ENCODE measurements at regions not wholly inside any gene's neighbourhood (a gene's known extent, or its start where the extent isn't known, plus 50 kb on each side); places are given as distances from the start of the nearest gene placed in this dataset.
A peak's percentile ranks its signal among the peaks of the same experiment; 100 is the strongest.
"Not testable (repeated sequence)": the region's sequence is repeated elsewhere in the genome, so short reads cannot be mapped to it uniquely, and the experiment has no call there.

- DNase-seq (ENCODE audit: low spot score), result no peak
These were observed 1364.4 kb upstream of the CDH9 start for GRCh38 chr5:28402590-28403301.

- DNase-seq (ENCODE audit: low spot score), result no peak
These were observed 1361.7 kb upstream of the CDH9 start for GRCh38 chr5:28400076-28400475.

GRCh38 chr5:28399211-28399610 lies 1360.8 kb upstream of the CDH9 start:
- no peak for DNase-seq (ENCODE audit: low spot score)

DNA sequence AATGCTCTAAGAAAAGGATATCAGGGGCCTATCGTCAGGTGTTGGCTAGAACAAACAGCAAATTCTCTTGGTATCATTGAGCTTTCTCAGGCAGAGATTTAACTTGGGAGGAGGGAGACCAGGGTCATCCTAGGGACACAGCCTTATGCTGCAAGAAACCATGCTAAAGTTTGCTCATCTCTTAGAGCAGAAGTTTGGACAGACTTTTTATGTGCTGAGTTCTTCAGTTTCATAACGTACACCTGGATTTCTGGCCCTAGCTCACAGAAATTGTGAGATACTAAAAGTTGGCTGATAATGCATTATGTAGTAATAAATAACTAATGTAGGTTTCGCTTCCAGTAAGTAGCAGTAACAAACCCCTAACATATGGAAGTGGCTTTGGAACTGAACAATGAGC lies 1359.8 kb upstream of the CDH9 start:
- no peak for DNase-seq (ENCODE audit: low spot score)

GRCh38 chr5:28397502-28397941 lies 1359.1 kb upstream of the CDH9 start:
- no peak for DNase-seq (ENCODE audit: low spot score)

- no peak for DNase-seq (ENCODE audit: low spot score)
These were observed 1352.9 kb upstream of the CDH9 start for GRCh38 chr5:28391277-28391676.

DNA sequence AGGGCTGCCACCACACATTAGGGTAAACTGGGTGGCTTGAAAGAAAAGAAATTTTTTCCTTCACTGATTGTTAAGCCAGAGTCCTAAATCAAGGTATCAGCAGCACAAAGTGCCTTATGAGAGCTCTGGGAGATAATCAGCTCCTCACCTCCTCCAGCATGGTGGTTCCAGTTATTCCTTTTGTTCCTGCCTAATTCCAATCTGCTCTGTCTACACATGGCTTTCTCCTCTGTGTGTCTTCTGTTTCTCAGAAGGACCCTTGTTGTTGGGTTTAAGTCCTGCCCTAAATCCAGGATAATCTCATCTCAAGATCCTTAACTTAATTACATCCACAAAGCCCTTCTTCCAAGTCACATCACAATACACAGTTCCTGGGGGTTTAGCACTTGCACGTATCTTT lies 1352.0 kb upstream of the CDH9 start:
- DNase-seq (ENCODE audit: low spot score), result no peak

GRCh38 chr5:28389727-28390126 lies 1351.3 kb upstream of the CDH9 start:
- DNase-seq (ENCODE audit: low spot score), result not testable (repeated sequence)

DNA sequence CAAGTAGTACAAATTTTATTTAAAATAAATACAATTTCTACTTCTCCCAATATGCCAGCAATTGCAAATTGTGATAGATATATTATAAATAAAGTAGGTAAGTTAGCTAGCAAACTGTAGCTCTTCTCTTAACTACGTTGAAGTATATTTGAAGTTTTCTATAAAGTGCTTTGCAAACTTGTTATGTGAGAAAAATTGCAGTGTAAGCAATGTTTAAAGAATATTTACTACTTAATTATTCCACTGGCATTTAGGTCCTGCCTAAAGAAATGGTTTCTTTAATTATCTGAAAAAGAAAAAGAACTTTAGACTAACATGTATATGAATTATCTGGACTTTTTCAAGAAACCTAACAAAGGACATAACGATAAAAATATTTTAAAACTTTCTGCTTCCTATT lies 1350.0 kb upstream of the CDH9 start:
- DNase-seq (ENCODE audit: low spot score), result no peak

GRCh38 chr5:28386712-28387111 lies 1348.3 kb upstream of the CDH9 start:
- DNase-seq (ENCODE audit: low spot score), result no peak

DNA sequence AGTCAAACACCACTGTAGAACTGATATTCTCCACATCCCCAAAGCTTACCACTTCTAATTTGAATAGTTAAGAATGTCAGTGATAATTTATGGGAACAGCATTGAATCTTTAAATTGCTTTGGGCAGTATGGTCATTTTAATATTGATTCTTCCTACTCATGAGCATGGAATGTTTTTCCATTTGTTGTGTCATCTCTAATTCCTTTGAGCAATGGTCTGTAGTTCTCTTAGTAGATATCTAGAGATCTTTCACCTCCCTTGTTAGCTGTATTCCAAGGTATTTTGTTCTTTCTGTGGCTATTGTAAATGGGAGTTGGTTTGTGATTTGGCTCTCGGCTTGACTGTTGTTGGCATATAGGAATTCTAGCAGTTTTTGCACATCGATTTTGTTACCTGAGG lies 1341.8 kb upstream of the CDH9 start:
- no peak for DNase-seq (ENCODE audit: low spot score)

DNA sequence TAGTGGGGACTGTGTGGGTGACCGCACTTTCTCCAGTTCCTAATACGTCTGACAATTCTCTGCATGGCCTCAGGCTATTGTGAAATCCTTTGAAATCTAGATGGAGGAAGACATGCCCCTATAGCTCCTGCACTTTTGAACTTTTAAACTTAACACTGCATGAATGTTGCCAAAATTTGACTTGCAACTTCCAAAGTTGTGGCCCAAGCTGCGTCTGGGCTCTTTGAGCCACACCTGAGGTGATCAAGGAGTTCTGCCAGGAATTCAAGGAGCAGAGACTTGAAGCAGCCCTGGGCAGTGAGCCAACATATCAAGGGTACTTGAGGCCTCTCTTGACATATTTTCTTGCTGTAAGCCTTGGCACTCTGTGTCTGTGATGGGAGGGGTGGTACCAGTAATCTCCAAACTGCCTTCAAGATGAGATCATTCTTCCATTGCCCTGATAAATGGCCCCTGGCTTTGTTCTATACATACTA lies 1336.1 kb upstream of the CDH9 start:
- peak; percentile 39 for DNase-seq (ENCODE audit: low spot score)

GRCh38 chr5:28370896-28371295 lies 1332.5 kb upstream of the CDH9 start:
- no peak for DNase-seq (ENCODE audit: low spot score)

GRCh38 chr5:28369418-28369817 lies 1331.0 kb upstream of the CDH9 start:
- no peak for DNase-seq (ENCODE audit: low spot score)

GRCh38 chr5:28355831-28356230 lies 1317.4 kb upstream of the CDH9 start:
- no peak for DNase-seq (ENCODE audit: low spot score)

DNA sequence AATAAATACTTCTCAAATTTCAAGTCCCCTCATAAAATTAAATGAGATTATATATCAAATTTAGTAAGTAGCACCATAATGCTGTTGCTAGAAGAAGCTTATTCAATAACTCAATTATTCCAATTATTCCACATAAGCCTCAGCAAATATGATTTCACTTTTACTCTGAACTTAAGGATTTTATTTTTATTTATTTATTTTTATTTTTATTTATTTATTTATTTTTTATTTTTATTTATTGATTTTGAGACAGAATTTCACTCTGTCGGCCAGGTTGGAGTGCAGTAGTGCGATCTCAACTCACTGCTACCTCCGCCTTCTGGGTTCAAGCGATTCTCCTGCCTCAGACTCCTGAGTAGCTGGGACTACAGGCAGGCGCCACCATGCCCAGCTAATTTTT lies 1308.3 kb upstream of the CDH9 start:
- DNase-seq (ENCODE audit: low spot score), result no peak

DNA sequence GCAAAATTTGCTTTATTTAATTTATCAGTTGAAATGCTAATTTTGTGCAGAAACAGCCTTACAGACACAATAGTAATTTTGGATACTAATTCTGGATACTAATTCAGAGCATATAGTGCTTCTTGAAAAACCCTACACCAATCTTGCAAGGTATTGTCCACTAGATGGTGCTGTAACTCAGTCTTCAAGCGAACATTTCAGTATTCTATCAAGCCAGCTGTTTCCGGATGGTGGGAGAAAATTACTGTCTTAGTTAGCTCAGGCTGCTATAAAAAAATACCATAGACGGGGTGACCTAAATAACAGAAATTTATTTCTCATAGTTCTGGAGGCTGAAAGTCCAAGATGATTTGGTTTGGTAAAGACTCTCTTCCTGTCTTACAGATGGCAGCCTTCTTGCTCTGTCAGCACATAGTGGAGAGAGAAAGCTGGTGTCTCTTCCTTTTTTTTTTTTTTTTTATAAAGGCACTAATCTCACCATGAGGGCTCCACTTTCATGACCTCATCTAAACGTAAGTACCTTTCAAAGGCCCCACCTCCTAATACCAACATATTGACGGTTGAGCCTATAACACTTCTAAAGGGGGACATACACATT lies 1306.5 kb upstream of the CDH9 start:
- DNase-seq (ENCODE audit: low spot score), result peak; percentile 67

GRCh38 chr5:28329176-28329575 lies 1290.8 kb upstream of the CDH9 start:
- DNase-seq (ENCODE audit: low spot score), result no peak

- DNase-seq (ENCODE audit: low spot score), result no peak
These were observed 1290.3 kb upstream of the CDH9 start for GRCh38 chr5:28328681-28329080.

DNA sequence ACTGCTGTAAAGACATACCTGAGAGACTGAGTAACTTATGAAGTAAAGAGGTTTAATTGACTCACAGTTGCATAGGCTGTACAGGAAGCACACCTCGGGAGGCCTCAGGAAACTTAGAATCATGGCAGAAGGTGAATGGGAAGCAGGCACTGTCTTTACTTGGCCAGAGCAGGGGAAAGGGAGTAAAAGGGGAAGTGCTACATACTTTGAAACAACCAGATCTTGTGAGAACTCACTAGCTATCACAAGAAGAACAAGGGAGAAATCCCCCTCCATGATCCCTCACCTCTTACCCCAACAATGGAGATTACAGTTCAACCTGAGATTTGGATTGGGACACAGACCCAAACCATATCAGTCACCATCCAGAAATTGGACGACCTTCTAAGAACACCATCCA lies 1285.8 kb upstream of the CDH9 start:
- no peak for DNase-seq (ENCODE audit: low spot score)

- no peak for DNase-seq (ENCODE audit: low spot score)
These were observed 1275.6 kb upstream of the CDH9 start for GRCh38 chr5:28313953-28314352.

DNA sequence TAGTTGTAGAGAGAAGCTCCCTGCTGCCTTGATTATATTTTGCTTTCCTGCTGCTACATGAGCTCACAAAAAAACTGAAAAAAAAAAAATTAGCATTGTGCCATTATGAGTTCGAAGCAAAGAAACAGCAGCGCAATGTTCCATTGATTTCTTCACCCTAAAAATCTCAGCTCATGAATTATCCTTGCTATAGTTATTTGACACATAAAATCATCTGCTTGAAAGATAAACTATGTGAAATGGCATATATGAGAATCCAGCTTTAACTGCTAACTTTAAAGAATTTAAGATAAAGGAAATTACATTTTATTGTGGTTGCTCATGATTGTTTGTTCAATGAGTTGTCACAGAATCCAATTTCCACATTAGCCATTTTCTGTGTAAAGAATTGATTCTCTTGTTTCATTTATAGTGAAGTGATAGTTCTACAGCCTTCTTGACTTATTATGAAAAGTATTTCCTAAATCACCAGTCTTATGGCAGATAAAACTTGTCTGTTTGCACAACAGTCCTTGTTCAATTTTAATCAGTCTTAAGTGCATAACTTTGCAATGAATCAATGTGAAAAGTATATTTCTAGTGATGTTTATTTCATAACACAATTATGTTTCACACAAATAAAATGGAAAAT lies 1275.0 kb upstream of the CDH9 start:
- DNase-seq (ENCODE audit: low spot score), result no peak

DNA sequence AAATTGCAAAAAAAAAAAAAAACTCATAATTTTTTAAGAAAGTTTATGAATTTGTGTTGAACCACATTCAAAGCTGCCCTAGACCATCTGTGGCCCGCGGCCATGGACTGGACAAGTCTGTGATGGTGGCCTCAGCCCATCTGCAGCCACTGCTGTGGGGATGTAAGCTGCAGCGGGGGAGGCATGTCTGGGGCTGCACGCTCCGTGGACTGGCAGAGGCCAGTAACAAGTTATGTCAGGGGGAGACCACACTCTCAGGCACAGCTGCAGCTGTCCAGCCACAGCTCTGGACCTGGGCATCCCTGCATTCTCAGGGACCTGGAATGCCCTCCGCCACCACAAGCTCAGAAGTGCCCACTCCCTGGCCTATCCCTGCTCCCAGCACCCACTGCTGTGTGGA lies 1272.3 kb upstream of the CDH9 start:
- DNase-seq (ENCODE audit: low spot score), result no peak

All from LoVo (cell line).